Loucy (cell line): ENCODE measurements at regions not wholly inside any gene's neighbourhood (a gene's known extent, or its start where the extent isn't known, plus 50 kb on each side); places are given as distances from the start of the nearest gene placed in this dataset.

Experiments used
- EZH2phosphoT487 ChIP-seq: fragments of 200-600 bp; IDR thresholded peaks from 2 replicates; pipeline ENCODE4 v1.6.1; 2018; ENCODE audit warnings: antibody characterized with exemption, mild to moderate bottlenecking, moderate library complexity, borderline replicate concordance
- TF ChIP-seq, protein P1 (sequence below): fragments of 200-600 bp; sonication (generic); conservative IDR thresholded peaks from 2 replicates; pipeline ENCODE4 v1.5.1; 2014; ENCODE audit warnings: mild to moderate bottlenecking, antibody characterized with exemption, low read length

DNA sequence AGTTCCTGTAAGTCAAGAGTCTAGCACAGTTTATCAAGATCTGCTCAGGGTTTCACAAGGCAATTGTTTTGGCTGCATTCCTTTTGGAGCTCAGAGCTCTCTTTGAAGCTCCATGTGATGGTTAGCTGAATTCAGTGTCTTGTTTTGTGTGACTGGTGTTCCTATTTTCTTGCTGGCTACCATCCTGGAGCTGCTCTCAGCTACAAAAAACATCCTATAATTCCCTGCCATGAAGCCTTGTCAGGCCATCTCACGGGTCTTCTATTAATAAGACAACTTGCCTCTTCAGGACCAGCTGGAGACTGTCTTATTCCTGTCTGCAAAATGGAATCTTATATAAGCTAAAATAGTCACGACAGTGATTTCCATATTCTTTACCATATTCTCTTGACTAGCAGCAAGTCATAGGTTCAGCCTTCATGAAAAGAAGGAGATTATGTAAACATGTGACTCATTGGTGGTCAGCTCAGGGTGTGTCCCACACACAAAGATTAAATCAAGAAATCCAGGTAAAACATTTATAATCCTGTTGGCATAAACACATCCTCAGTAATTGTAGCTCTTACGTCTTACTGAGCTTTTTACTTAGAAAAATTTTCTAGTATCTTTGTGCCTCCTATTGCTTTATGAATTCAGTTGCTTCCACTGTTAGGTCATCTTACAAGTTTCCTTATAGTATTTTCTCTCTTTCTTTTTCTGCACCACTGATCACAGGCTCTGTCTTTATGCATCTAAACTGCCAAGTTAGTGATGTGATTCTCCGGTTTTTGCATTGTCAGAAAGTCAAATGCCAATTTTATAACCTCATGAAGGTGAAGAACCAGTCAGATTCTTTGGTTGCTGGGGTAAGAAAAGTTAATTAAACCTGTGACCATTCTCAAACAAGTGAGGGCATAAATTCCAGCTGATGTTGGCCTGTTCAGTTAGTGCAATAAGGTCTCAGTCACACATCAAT lies 378.5 kb upstream of the MGAT4C start:
- TF ChIP-seq, protein P1, sequence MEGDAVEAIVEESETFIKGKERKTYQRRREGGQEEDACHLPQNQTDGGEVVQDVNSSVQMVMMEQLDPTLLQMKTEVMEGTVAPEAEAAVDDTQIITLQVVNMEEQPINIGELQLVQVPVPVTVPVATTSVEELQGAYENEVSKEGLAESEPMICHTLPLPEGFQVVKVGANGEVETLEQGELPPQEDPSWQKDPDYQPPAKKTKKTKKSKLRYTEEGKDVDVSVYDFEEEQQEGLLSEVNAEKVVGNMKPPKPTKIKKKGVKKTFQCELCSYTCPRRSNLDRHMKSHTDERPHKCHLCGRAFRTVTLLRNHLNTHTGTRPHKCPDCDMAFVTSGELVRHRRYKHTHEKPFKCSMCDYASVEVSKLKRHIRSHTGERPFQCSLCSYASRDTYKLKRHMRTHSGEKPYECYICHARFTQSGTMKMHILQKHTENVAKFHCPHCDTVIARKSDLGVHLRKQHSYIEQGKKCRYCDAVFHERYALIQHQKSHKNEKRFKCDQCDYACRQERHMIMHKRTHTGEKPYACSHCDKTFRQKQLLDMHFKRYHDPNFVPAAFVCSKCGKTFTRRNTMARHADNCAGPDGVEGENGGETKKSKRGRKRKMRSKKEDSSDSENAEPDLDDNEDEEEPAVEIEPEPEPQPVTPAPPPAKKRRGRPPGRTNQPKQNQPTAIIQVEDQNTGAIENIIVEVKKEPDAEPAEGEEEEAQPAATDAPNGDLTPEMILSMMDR = no peak
- no peak for TF ChIP-seq EZH2phosphoT487
